Midbrain (tissue), 1 donor: ENCODE measurements at regions not wholly inside any gene's neighbourhood (a gene's known extent, or its start where the extent isn't known, plus 50 kb on each side); places are given as distances from the start of the nearest gene placed in this dataset.
"Not testable (repeated sequence)": the region's sequence is repeated elsewhere in the genome, so short reads cannot be mapped to it uniquely, and the experiment has no call there.

Source experiments
- DNase-seq: peaks from one replicate; lab custom pipeline; 2025; lab: John Stamatoyannopoulos, UW

DNA sequence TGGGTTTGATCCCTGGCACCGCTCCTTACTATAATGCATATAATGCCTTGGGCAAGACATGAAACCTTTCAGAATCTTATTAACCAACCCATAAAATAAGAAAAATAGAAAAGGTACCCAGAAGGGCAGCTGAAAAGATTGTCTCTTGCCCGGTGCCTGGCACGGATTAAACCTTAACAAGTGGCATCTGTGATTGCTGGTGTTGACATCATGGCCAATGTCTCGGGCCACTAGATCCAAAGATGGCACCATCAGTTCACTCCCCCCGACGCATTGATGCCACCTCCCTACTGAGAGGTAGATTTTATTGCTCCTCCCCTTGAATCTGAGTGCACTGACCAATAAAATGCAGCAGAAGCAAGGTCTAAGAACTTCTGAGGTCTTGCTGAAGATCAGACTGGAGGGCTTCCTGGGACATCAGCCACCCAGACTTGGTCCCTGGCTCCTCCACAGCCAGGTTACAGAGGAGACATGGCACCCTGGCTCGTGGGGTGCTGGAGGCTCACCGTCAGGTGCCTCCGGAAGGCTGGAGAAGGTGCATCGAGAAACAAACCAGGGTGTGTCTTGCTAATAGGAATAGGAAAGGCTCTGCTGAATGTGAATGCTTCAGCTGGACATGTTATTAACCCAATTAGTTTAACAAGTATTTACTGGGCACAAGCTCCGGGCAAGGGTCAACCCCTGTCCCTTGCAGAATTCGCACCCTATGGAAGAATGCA lies 80.0 kb upstream of the COL5A1 start:
- no peak for DNase-seq

DNA sequence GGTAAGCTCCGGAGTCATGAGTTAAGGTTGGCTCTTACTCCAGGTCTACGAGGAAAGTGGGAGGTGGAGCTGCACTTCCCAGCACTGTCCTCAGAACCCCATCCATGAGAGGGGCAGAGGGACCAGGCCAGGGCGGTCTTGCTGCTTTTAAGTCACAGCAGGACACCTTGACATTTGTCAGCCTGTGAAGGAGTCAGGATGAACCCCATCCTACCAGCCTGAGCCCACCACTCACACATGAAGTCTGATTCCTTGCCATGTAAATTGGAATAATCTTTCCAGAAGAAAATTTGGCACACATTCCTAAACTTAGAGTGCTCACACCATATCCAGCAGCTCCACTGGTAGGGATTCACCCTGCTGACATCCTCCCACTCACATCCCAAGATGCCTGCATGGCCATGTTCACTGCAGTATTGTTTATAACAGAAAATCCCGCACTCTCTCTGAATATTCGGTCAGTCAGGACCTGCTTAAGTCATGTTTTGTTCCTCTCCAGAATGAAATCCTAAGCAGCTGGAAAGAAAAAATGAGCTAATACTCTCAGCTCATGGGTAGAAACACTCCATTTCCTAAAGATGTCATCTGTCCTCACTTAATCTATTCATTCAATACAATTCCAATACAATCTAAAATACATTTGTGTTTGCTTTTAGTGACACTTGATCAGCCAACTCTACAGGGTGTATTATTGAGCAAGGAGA lies 79.3 kb upstream of the COL5A1 start:
- no peak for DNase-seq

DNA sequence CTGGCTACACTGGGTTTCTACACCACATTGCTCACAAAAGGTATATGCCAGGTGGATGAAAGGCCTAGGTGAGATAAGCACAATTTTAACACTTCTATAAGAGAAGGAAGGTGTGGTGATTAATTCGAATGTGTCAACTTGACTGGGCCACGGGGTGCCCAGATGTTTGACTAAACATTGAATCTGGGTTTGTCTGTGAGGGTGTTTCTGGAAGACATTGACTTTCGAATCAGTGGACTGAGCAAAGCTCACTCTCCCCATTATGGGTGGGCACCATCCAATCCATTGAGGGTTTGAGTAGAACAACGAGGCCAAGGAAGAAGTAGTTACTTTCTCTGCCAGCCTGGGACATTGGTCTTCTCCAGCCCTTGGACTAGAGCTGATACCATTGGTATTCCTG lies 78.2 kb upstream of the COL5A1 start:
- DNase-seq = no peak

DNA sequence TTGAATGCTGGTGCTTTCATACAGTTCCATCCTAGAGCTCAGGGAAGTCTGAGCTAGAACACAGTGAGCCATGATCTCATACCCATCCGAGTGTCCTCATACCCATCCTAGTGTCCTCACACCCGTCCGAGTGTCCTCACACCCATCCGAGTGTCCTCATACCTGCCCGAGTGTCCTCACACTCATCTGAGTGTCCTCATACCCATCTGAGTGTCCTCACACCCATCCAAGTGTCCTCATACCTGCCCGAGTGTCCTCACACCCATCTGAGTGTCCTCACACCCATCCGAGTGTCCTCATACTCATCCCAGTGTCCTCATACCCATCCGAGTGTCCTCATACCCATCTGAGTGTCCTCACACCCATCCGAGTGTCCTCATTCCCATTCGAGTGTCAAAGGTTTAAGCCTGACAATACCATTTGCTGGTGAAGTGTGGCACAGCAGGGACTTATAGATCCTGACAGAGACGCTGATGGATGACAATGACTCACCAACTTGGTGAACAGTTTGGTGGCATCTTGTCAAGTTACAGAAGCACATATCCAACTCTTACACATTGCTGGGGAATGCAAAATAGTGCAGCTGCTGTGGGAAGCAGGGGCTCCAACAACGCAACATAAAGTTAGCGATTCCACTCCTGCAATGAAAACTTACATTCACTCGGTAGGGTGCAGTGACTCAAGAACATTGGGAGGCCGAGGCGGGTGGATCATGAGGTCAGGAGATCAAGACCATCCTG lies 77.0 kb upstream of the COL5A1 start:
- DNase-seq = no peak

DNA sequence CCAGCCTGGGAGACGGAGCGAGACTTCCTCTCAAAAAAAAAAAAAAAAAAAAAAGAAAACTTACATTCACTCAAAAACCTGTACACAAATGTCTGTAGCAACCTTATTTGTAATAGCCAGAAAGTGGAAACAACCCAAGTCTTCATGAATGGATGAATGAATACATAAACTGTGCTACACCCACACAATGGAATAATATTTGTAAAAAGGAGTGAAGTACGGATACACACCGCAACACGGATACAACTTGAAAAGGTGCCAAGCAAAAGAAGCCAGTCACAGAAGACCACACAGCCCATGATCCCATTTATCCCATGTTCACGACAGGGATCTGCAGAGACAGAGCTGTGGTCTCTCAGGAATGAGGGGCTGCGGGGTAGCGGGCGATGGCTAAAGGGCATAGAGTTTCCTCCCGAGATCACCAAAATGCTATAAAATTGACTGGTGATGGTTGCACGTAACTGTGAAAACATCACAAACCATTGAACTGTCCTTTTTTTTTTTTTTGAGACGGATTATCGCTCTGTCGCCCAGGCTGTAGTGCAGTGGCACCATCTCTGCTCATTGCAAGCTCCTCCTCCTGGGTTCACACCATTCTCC lies 76.2 kb upstream of the COL5A1 start:
- no peak for DNase-seq

GRCh38 chr9:134566196-134566847 lies 75.3 kb upstream of the COL5A1 start:
- no peak for DNase-seq

DNA sequence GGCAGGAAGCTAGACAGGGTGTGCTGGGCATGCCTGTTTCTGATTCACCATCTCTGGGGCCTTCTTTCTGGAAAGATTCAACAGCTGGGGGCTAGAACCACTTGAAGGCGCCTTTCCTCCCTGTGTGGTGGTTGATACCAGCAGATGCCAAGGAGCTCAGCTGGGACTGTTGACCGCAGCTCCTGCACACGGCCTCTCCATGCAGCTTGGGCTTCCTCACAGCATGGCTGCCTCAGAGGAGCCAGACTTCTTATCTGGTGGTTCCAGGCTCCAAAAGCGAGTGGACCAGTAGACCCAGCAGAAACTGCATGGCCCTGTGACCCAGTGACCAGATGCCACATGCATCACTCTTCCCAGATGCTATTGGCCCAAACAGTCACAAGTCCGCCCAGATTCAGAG lies 74.7 kb upstream of the COL5A1 start:
- DNase-seq = no peak

GRCh38 chr9:134568116-134568515 lies 73.5 kb upstream of the COL5A1 start:
- DNase-seq = no peak

DNA sequence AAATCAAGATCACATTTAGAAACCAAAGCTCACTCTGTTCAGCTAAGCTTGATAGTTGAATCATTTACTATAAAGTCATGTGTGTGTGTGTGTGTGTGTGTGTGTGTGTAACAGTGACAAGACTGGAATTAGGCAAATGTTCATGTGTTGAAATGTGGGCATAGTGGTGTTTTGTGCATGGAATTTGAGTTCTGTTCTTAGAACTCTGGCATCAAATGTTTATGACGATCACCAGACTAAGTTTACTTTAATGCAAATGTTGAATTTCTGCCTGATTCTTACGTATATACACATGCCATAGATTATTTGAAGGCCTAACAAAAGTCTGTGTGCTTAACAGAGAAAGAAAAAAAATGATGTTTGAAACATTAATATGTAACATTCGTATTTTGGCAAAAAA lies 72.8 kb upstream of the COL5A1 start:
- no peak for DNase-seq

DNA sequence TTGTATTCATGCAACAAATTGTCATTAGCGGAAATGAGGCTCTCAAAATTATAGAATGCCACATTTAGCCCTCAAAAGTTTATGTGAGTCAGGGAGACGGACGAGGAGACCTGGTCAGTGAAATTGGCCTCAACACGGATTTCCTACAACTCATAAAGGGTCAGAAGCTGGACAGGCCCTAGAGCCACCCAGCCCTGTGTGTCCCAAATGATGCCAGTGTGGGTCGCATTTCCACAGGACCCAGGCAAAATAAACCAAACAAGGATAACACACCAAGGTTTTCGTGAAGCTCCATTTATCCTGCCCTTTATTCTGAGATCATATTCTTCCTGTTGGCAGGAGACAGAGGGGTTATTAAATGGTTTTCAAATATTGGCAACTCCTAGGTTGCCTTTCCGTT lies 72.0 kb upstream of the COL5A1 start:
- no peak for DNase-seq

GRCh38 chr9:134570151-134570621 lies 71.4 kb upstream of the COL5A1 start:
- DNase-seq = no peak

DNA sequence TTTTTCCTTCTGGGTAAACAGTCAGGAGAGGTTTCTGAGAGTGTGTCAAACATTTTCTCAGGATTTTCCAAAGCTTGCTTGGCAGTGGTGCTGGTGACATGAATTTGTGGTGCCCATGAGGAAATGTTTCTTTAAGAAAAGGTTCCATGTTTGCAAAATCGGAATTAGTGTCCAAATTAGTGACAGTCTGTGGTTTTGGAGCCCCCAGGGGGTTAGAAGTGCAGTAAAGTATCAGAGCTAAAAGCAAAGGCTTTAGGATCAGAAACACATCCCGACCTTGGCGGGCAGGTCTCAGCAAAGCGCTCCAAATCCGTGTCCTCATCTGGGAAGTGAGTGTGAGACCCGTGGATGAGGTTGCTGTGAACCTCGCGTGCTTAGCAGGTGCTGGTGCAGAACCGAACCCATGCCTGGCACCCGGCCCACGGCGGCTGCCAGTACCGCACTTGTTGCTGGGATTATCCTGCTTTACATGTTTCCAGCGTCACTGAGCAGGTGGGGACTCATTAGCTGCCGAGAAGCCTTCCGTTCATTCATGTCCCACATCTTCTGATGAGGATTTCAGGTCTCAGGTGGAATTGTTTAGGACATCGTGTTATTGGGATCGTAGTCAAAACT lies 70.8 kb upstream of the COL5A1 start:
- no peak for DNase-seq

DNA sequence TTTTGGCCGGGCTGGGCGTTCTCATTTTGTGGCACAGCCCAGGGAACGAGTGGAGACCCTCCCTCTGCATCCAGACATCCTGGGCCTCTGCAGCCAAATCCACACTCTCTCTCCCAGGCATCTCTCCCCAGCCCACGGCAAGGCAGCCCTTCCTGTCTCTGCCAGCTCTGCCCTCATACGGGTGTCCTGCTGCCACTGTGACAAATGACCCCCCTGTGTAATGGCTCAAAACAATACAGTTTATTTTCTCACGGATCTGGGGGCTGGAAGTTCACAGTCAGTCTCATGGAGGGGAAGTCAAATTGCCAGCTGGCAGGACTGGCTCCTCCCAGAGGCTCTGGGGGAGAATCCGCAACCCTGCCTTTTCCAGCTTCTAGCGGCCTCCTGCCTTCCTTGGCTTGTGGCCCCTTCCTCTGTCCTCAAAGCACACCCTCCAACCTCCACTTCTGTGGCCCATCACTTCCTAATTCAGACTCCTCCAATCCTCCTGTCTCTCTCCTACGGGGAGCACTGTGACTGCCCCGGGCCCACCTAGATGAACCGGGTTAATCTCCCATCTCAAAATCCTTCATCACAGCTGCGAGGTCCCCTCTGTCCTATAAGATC lies 70.2 kb upstream of the COL5A1 start:
- DNase-seq = no peak

DNA sequence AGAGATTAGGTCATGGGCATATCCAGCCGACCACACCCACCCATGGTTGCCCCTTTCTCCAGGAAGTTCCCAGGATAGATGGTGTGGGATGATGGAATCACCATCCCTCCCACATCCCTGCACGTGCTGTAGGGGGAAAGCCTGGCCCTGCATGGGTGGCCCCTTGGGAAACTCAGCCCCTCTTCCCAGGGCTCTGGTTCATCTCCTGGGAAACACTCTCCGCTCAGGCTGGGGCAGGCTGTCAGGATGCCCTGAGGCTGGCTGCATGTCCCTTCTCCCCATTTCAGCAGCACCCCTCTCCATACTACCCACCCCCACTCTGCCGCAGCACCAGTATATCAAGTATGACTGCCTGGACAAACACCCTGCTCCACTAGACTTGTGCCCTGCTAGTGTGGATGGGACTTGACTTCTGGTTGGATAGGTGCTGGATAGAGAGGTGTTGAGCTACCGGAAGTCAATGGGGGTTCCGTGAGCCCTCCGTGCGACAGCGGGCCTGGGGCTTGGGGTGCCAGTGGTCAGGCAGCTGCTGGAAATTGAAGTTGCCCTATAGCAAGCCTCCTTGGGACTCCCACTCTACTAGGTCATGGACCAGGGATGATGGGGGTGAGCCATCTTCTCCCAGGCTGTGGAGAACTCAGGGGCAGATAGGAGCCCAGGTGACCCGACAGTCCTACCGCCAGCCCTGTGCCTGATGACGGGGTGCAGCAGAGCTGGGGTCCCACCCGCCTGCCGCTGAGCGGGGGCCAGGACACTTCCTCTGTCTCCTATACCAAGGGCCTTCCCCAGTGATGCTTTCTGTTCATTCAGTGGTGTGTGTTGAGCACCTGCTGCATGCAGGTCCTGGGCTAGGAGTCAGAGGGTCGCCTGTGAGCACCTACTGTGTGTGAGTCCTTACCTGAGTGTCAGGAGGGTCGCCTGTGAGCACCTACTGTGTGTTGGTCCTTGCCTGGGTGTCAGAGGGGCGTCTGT lies 69.4 kb upstream of the COL5A1 start:
- DNase-seq = no peak

- DNase-seq = not testable (repeated sequence)
Observed at GRCh38 chr9:134574686-134575085, 66.9 kb upstream of the COL5A1 start.

DNA sequence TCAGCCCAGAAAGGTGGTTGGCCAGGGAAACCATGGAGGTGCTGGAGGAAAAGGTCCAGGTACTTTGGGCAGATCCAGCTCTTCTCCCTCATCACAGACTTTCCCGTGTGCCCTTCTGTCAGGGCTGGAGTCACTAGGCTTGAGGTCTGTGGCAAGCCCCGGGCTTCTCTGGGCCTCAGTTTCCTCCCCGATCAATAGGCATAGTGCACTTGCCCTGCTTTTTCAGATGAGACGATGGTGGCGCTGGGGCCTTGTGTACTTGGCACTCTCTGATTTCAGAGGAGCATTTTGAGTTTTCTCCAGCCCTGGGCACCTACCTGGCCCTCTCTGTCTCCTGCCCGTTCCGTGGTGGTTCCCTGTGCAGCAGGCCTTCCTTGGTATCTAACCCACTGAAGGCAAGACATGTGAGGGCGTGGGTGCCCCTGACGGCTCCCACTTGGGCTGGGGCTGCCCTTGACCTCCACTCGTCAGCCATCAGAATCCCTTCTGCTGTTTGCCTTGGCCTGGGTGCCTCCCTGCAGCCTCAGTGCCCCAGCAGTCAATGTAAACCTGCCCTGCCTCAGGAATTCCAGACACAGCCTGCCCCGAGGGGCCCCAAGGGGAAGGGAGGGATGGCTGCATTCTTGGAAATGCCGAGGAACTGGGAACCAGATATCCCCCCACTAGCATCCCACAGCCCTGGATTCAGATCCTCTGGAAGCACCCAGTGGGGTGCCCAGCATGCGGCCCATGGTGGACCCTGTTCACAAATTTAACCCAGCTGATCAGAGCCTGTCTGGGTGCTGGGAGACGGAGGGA lies 66.3 kb upstream of the COL5A1 start:
- no peak for DNase-seq

GRCh38 chr9:134575901-134576176 lies 65.8 kb upstream of the COL5A1 start:
- no peak for DNase-seq

GRCh38 chr9:134585021-134585561 lies 56.5 kb upstream of the COL5A1 start:
- no peak for DNase-seq
